Embryonic facial prominence (tissue), 1 donor: ENCODE measurements at regions not wholly inside any gene's neighbourhood (a gene's known extent, or its start where the extent isn't known, plus 50 kb on each side); places are given as distances from the start of the nearest gene placed in this dataset.

Experiments used
- DNase-seq: peaks from one replicate; pipeline ENCODE4 v3.0.0-alpha.2; 2016; ENCODE audit errors: extremely low spot score

GRCh38 chr18:71012789-71013188, 723.9 kb downstream of the SOCS6 start:
- DNase-seq, result no peak

- no peak for DNase-seq
Measured at GRCh38 chr18:71011389-71011788, 722.5 kb downstream of the SOCS6 start.

- no peak for DNase-seq
Measured at GRCh38 chr18:71008257-71008656, 719.4 kb downstream of the SOCS6 start.

- DNase-seq, result no peak
Measured at GRCh38 chr18:71001597-71001996, 712.8 kb downstream of the SOCS6 start.

- DNase-seq, result no peak
Measured at GRCh38 chr18:70998490-70998889, 709.6 kb downstream of the SOCS6 start.

- DNase-seq, result no peak
Measured at GRCh38 chr18:70994116-70994515, 705.3 kb downstream of the SOCS6 start.

GRCh38 chr18:70991577-70991976, 702.7 kb downstream of the SOCS6 start:
- no peak for DNase-seq

GRCh38 chr18:70985948-70986347, 697.1 kb downstream of the SOCS6 start:
- no peak for DNase-seq

- no peak for DNase-seq
Measured at GRCh38 chr18:70982292-70982691, 693.4 kb downstream of the SOCS6 start.

- DNase-seq, result no peak
Measured at GRCh38 chr18:70981400-70982140, 692.7 kb downstream of the SOCS6 start.

- DNase-seq, result no peak
Measured at GRCh38 chr18:70973626-70974025, 684.8 kb downstream of the SOCS6 start.

GRCh38 chr18:70966419-70966818, 677.6 kb downstream of the SOCS6 start:
- no peak for DNase-seq

GRCh38 chr18:70961939-70962338, 673.1 kb downstream of the SOCS6 start:
- DNase-seq, result no peak

- DNase-seq, result no peak
Measured at GRCh38 chr18:70956554-70956953, 667.7 kb downstream of the SOCS6 start.

- DNase-seq, result no peak
Measured at GRCh38 chr18:70936160-70936559, 647.3 kb downstream of the SOCS6 start.

- no peak for DNase-seq
Measured at GRCh38 chr18:70931942-70932814, 643.3 kb downstream of the SOCS6 start.

- DNase-seq, result no peak
Measured at GRCh38 chr18:70920840-70921374, 632.1 kb downstream of the SOCS6 start.

- DNase-seq, result no peak
Measured at GRCh38 chr18:70907673-70908072, 618.8 kb downstream of the SOCS6 start.

GRCh38 chr18:70892381-70892780, 603.5 kb downstream of the SOCS6 start:
- DNase-seq, result no peak

GRCh38 chr18:70870292-70870691, 581.4 kb downstream of the SOCS6 start:
- no peak for DNase-seq

GRCh38 chr18:70848329-70848728, 559.5 kb downstream of the SOCS6 start:
- no peak for DNase-seq

GRCh38 chr18:70840649-70841048, 551.8 kb downstream of the SOCS6 start:
- DNase-seq, result no peak

GRCh38 chr18:70827632-70828031, 538.8 kb downstream of the SOCS6 start:
- DNase-seq, result no peak
